ENCODE measurements at regions not wholly inside any gene's neighbourhood (a gene's known extent, or its start where the extent isn't known, plus 50 kb on each side); places are given as distances from the start of the nearest gene placed in this dataset.
A peak's percentile ranks its signal among the peaks of the same experiment; 100 is the strongest.

DNA sequence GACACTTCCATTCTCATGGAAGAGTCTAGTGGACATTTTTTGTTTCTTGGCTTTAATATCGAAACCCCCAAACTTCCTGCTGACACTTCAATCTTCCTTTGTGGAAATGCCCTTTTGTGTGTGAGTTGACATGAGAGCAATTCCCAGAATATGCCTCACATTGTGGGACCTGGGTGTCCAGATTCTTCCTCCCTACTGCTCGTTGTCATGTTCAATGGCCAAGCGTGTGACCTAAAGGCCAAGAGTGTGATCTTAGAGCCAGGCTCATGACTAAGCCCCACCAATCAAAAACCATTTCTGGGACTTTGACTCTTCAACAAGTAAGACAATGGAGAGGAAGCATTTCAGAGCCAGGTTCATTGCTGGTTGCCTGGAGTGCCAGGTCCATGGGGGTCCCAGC, 52.5 kb upstream of the BMPER start:
- no peak for DNase-seq (ENCODE audit: low read depth)

DNA sequence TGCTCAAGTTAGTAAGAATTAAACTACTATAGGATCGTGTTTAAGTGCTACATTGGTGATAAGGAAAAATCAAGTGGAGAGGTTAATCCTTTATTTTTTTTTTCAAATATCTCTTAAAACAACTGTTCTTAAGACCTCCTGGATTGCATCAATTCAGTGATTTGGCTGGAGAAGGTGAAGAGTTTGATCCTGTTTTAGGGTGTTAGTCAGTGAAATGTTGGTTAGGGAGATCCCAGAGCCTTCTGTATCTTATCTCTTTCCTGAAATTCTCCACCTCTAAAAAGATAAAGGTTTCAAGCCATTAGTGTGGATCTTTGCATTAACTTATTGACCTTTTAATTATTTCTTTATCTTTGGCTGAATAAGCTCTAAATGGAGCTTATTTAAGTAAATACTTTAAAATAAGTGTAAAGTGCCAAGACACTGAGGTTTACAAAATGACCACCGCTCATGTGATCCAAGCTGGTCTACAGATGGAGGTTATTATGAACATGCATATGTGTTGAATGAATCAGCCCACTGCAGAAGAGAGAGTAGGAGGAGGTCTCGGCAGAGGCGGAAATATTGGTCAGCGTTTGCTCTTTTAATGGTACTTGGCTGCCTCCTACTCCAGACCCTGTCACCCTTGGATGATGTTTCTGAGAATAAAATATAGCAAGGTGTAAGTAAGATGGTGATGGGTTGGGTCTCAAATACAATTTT, 51.8 kb upstream of the BMPER start:
- DNase-seq (ENCODE audit: low read depth), result no peak

DNA sequence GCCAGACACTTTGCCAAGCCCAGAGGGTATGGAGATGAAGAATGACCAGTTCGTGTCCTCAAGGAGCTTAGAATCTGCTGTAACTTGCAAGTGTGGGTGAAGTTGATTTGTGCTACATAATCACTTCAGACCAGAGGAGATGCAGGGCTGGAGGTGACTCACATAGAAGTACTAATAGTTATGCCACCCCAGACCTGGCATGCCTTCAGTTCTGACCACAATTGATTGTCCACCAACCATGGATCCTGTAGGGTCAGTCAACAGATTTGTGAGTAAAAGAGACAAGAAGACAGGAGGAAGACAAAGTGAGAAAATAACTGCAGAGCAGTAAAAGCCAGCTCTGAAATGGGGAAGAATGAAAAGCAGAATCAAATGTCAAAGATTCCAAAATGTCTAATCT, 51.2 kb upstream of the BMPER start:
- DNase-seq (ENCODE audit: low read depth), result peak; percentile 90

DNA sequence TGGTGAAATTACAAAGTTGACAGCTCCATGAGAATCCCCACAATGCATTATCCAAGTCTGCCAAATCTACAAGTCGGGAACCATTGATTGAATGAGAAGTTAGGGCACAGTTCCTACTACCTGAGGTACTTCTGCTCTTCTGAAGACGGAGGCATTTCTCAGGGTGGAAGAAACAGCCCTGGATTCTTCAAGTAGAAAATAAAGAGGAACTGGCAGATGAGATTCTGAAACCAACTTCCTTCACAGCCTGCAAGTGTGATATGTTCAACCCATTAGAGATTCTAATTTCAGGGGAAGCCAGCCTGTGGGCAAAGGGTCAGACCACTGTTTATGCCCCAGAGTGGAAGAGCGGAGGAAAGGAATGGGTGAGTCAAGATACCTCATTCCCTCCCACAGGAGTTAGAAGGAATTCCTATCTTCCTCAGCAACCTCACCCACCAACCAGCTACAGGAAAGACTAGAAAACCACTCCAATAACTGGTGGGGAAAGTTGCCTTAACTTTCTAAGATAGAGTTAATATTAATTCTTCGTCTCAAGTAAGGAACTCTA, 50.5 kb upstream of the BMPER start:
- peak; percentile 91 for DNase-seq (ENCODE audit: low read depth)
